M059J (cell line): ENCODE measurements at regions not wholly inside any gene's neighbourhood (a gene's known extent, or its start where the extent isn't known, plus 50 kb on each side); places are given as distances from the start of the nearest gene placed in this dataset.
"Not testable (repeated sequence)": the region's sequence is repeated elsewhere in the genome, so short reads cannot be mapped to it uniquely, and the experiment has no call there.

Experiments
- DNase-seq: peaks from one replicate; pipeline ENCODE4 v3.0.0-alpha.2; 2012; ENCODE audit warnings: low read depth

- DNase-seq: peak; percentile 72
These were observed 1239.3 kb downstream of the TYW1 start for GRCh38 chr7:68235937-68236336.

GRCh38 chr7:68238204-68238805 is 1241.7 kb downstream of the TYW1 start:
- DNase-seq: peak; percentile 70

GRCh38 chr7:68243128-68243527 is 1246.5 kb downstream of the TYW1 start:
- DNase-seq: no peak

- peak; percentile 26 for DNase-seq
These were observed 1247.8 kb downstream of the TYW1 start for GRCh38 chr7:68244389-68244788.

GRCh38 chr7:68245688-68246087 is 1249.1 kb downstream of the TYW1 start:
- peak; percentile 87 for DNase-seq

GRCh38 chr7:68246189-68246633 is 1249.6 kb downstream of the TYW1 start:
- peak; percentile 95 for DNase-seq

- no peak for DNase-seq
These were observed 1250.5 kb downstream of the TYW1 start for GRCh38 chr7:68247126-68247525.

GRCh38 chr7:68247571-68247970 is 1250.9 kb downstream of the TYW1 start:
- DNase-seq: no peak

GRCh38 chr7:68248973-68249372 is 1252.3 kb downstream of the TYW1 start:
- DNase-seq: no peak

- no peak for DNase-seq
These were observed 1253.0 kb downstream of the TYW1 start for GRCh38 chr7:68249611-68250010.

GRCh38 chr7:68250143-68250542 is 1253.5 kb downstream of the TYW1 start:
- DNase-seq: no peak

GRCh38 chr7:68254815-68255214 is 1258.2 kb downstream of the TYW1 start:
- DNase-seq: not testable (repeated sequence)

GRCh38 chr7:68256295-68256694 is 1259.7 kb downstream of the TYW1 start:
- DNase-seq: no peak

- peak; percentile 81 for DNase-seq
These were observed 1262.0 kb downstream of the TYW1 start for GRCh38 chr7:68258609-68259008.

- DNase-seq: no peak
These were observed 1268.6 kb downstream of the TYW1 start for GRCh38 chr7:68265258-68265657.

GRCh38 chr7:68266004-68266579 is 1269.5 kb downstream of the TYW1 start:
- DNase-seq: no peak

GRCh38 chr7:68267486-68267885 is 1270.9 kb downstream of the TYW1 start:
- DNase-seq: no peak

GRCh38 chr7:68269405-68269804 is 1272.8 kb downstream of the TYW1 start:
- DNase-seq: peak; percentile 92

GRCh38 chr7:68272507-68272906 is 1275.9 kb downstream of the TYW1 start:
- no peak for DNase-seq

GRCh38 chr7:68276725-68277124 is 1280.1 kb downstream of the TYW1 start:
- DNase-seq: peak; percentile 22

- DNase-seq: no peak
These were observed 1283.3 kb downstream of the TYW1 start for GRCh38 chr7:68279827-68280400.

GRCh38 chr7:68280931-68281330 is 1284.3 kb downstream of the TYW1 start:
- peak; percentile 52 for DNase-seq

GRCh38 chr7:68288144-68288593 is 1291.5 kb downstream of the TYW1 start:
- no peak for DNase-seq
